ENCODE measurements at regions not wholly inside any gene's neighbourhood (a gene's known extent, or its start where the extent isn't known, plus 50 kb on each side); places are given as distances from the start of the nearest gene placed in this dataset.

DNA sequence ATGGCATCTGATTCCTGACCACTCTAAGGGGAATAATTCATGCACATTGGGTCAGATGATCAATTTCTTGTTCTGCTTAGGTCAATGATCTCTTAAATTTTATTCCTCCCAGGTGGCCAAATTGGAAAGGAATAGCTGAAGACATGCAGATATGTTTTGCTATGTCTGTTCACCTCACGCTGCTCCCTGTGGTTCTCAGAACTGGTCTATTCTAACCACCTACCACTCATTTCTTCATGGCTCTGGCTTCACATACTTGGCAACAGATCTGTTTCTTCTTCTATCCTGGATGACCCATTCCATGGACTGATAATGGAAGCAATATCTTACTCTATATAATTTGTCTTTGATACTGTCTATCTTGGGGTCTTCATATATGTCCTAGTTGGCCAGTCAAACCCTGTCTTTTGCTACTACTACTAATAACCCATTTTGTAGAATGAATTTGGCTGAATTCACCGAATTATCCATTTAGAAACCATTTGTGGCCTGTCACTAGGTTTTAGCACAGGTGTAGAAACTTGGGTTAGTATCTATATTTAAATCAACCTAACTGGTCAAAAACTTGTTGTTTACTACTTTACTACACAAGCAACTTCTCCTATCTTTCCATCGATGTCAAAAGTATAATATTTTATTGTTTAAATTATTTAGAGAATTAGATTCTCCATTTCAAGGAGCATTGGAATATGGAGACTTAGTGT, 650.9 kb downstream of the TLE4 start:
- no peak overlapping the region for H3K4me3 ChIP-seq (ENCODE audit: low read length)
- no peak for DNase-seq (ENCODE audit: low read depth)
- TF ChIP-seq, protein P1, sequence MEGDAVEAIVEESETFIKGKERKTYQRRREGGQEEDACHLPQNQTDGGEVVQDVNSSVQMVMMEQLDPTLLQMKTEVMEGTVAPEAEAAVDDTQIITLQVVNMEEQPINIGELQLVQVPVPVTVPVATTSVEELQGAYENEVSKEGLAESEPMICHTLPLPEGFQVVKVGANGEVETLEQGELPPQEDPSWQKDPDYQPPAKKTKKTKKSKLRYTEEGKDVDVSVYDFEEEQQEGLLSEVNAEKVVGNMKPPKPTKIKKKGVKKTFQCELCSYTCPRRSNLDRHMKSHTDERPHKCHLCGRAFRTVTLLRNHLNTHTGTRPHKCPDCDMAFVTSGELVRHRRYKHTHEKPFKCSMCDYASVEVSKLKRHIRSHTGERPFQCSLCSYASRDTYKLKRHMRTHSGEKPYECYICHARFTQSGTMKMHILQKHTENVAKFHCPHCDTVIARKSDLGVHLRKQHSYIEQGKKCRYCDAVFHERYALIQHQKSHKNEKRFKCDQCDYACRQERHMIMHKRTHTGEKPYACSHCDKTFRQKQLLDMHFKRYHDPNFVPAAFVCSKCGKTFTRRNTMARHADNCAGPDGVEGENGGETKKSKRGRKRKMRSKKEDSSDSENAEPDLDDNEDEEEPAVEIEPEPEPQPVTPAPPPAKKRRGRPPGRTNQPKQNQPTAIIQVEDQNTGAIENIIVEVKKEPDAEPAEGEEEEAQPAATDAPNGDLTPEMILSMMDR (IDR thresholded peaks at IDR 0.05; ENCODE audit: insufficient read depth, low read depth, low read length, missing control alignments) = no peak

- no peak for DNase-seq (ENCODE audit: low read depth)
- TF ChIP-seq, protein P1 (IDR thresholded peaks at IDR 0.05; ENCODE audit: insufficient read depth, low read depth, low read length, missing control alignments) = no peak
- H3K4me3 ChIP-seq (ENCODE audit: low read length) = no peak overlapping the region
These were observed 646.6 kb downstream of the TLE4 start for GRCh38 chr9:80218328-80218727.

- TF ChIP-seq, protein P1 (IDR thresholded peaks at IDR 0.05; ENCODE audit: insufficient read depth, low read depth, low read length, missing control alignments) = no peak
- no peak overlapping the region for H3K4me3 ChIP-seq (ENCODE audit: low read length)
- DNase-seq (ENCODE audit: low read depth) = no peak
These were observed 641.8 kb downstream of the TLE4 start for GRCh38 chr9:80213613-80214012.

GRCh38 chr9:80208696-80209095, 636.9 kb downstream of the TLE4 start:
- no peak overlapping the region for H3K4me3 ChIP-seq (ENCODE audit: low read length)
- TF ChIP-seq, protein P1 (IDR thresholded peaks at IDR 0.05; ENCODE audit: insufficient read depth, low read depth, low read length, missing control alignments) = no peak

GRCh38 chr9:80204054-80204453, 632.3 kb downstream of the TLE4 start:
- H3K4me3 ChIP-seq (ENCODE audit: low read length) = no peak overlapping the region
- DNase-seq (ENCODE audit: low read depth) = peak; percentile 48
- TF ChIP-seq, protein P1 (IDR thresholded peaks at IDR 0.05; ENCODE audit: insufficient read depth, low read depth, low read length, missing control alignments) = no peak

More at GRCh38 chr9:80208696-80209095, 636.9 kb downstream of the TLE4 start:
- no peak for DNase-seq (ENCODE audit: low read depth)

DNA sequence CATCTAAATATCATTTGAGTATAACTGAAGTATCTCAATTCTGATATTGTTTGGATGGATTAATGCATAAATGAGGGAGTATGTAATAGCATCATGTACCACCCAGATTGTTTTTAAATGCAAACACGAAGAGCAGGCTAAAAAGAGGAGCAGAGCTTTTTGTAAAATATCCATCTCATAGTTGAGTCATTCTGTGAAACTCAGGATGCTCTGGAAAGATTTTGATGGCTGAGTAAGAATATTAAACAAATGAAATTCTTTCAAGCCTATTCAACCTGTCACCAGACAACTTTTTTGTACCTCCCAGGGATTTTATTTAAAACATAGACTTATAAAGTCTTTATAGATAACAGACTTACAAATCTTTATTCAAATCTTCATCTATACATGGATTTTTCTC, 625.9 kb downstream of the TLE4 start:
- TF ChIP-seq, protein P1 (IDR thresholded peaks at IDR 0.05; ENCODE audit: insufficient read depth, low read depth, low read length, missing control alignments) = no peak

DNA sequence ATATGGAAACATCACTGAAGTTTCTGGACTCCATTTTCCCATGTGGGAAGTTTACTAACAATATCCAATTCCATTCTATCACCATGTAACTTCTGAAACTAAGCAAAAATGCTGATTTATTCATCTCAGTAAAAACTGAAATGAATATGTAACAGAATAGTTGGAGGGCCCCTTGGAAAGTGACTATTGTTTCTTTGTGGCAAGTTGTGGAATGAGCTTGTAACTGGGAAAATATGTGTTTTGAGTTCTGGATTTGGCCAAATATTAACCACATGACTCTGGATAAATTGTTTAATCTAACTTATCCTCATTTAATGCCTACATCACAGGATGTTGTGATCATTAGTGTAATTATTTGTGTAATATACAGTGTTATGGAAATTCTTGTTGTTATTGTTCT, 619.3 kb downstream of the TLE4 start:
- TF ChIP-seq, protein P1 (IDR thresholded peaks at IDR 0.05; ENCODE audit: insufficient read depth, low read depth, low read length, missing control alignments) = no peak
- H3K4me3 ChIP-seq (ENCODE audit: low read length) = no peak overlapping the region
- no peak for DNase-seq (ENCODE audit: low read depth)

More for the DNA sequence above, 625.9 kb downstream of the TLE4 start:
- no peak overlapping the region for H3K4me3 ChIP-seq (ENCODE audit: low read length)
- peak; percentile 2 for DNase-seq (ENCODE audit: low read depth)
